GM19395 (cell line): ENCODE measurements at regions not wholly inside any gene's neighbourhood (a gene's known extent, or its start where the extent isn't known, plus 50 kb on each side); places are given as distances from the start of the nearest gene placed in this dataset.

Source experiments
- ATAC-seq: cut with Tn5 transposase; IDR thresholded peaks from one replicate; pipeline ENCODE4 v1.9.1; 2021; ENCODE audit warnings: mild to moderate bottlenecking, moderate library complexity; ENCODE audit not compliant: unreplicated experiment

DNA sequence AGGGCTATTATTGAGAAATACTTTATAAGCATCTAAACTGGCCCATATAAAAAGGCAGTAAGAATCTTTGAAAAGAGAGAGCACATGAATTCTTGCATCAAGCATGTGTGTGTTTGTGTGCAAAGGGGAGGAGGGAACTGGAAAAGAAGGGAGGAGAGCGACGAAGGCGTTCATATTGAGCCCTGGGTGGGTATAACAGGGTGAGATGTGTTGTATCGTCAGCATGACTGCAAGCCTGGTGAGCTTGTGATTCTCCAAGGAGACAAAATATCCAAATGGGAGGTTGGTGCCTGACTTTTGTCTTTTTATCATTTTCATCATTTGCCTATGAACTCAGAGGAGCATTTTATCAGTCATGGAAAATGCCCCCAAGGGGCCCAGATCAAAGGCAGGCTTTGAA lies 70.8 kb upstream of the PMFBP1 start:
- no peak for ATAC-seq

DNA sequence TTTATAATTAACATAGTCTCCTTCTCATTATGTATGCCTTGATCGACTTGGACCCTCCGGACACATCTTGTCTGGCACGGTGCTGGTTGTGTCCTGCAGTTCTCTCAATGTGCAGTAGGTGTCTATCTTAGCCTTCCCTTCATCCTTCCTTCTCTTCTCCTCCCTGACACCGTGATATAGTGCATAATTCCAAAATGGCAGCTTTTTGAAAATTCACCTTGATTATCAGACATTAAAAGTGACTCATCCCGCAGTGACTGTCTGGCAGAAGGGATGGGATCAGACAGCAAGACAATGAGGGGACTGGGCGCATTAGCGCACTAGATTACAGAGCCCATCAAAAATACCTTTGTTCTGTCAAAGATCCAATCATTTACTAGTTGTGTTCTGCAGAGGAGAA lies 70.0 kb upstream of the PMFBP1 start:
- no peak for ATAC-seq

DNA sequence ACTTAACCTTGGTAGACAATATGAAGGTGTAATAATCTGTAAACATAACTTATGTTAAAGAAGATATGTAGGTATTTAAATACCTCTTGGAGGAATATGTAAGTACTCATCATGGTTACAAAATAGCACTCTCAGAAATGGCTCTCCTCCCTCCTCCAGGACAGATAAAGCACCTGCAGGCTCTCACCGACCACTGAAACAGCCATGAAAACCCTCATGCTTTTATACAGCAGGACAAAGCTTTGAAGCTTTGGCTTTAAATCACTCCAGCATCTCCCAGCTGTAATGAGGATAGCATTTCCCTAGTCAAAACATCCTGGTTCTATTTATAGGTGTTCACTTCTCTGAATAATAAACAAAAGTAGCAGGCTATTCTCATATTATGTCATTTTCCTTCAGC lies 69.1 kb upstream of the PMFBP1 start:
- ATAC-seq = no peak

DNA sequence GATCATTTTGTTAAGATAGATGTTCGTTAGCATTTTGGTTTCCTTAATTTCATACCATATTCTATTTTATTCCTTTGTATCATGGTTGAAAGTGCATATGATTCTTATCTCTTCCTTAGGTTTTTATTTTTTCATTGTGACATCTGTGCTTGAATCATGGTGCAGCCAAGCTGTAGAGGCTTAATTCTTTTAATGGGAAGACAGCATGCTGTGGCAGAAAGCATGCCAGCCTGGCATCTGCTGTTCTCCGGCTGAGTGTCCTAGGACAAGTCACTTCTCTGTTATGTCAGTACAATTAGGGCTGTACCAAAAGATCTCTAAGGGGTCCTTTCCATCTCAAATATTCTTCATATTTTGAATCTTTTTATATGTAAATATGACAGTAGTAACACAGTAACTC lies 68.5 kb upstream of the PMFBP1 start:
- no peak for ATAC-seq

DNA sequence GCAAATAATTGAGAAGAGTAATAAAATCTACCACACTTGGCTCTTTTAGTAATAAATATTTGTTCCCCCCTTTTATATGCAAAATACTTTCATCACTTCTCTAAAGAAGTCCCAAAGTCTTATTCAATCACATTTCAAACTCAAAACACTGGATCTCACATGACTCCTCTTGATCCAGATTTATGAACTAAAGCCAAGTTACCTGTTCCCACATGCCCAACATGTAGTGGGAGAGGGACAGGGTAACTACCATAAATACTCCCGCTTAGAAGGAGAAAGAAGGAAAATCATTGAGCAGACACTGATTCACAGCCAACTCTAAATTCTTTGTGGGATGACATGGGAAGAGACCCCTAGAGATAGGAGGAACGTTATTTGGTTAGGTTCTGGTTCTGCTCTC lies 64.9 kb upstream of the PMFBP1 start:
- ATAC-seq = no peak

DNA sequence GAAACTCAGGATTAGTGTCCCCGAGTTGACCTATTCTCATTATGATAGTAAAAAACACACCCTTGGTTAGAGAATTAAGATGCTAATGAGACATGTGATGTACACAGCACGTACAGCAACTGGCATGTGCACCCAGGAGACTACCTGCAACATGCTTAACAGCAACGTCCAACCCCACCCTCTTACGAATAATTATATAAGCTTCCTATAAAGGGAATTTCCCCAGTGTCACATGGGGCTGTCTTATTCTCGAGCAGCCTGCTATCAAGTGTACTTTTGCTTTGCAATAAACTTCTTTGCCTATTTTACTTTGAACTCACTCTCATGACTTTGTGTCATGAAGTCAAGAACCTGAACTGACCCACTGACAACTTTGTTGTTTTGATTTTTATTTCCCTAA lies 62.4 kb upstream of the PMFBP1 start:
- no peak for ATAC-seq

DNA sequence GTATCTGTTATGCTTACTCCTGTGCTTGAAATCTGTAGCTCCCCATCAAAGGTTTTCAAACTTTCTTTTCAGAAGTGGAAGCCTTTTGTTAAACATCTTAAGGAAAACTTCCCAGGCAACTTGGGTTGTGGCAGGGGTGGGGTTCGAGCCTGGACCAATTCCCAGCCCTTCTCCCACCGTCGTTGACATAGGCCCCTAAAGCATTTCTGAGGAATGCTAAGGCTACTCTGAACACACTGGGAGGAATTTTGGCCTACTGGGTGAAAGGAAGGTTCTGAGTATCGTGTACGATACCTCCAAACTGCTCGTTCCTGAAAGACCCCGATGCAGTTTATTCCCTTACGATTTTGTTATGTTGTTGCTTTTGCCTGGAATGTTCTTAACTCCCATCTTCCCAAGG lies 56.1 kb upstream of the PMFBP1 start:
- ATAC-seq = no peak

DNA sequence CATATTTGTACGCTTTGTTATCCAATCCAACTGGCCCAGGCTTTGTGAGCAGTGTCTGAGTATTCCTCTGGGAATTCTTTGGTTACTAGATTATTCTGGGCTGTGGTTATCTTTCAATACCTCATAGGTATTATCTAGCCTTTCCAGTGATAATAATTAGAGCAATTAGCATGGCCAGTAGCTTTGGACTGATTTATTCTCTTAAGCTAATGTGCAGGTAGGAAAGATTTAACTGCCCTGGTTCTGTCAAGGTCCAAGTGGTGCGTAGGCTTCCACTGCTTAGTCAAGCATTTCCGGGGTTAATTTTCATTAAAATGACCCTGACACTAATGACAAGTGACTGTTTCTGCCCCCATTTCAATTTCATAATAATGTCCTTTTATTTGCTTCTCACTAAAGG lies 54.2 kb upstream of the PMFBP1 start:
- no peak for ATAC-seq

DNA sequence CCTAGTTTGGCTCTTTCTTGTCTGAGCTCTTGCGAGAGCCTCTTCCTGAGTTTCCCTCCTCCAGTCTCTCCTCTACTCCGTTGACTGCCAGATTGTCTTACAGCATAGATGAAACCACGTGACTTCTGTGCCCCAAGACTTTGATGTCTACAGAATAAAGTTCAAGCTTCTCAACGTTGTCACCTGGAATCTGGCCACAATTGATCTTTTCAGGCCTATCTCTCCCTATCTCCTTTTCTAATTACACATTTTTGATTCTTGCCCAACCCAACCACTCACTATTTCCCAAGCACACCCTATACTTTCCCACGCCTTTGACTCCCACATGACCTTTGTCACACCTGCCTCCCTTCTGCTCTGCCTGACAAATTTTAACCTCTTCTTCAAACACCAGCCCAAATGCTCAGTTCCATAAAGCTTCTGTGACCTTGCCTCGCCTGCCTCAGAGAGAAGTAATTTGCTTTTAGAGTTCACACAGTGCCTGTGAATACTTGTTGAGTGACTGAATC lies 52.4 kb upstream of the PMFBP1 start:
- no peak for ATAC-seq

DNA sequence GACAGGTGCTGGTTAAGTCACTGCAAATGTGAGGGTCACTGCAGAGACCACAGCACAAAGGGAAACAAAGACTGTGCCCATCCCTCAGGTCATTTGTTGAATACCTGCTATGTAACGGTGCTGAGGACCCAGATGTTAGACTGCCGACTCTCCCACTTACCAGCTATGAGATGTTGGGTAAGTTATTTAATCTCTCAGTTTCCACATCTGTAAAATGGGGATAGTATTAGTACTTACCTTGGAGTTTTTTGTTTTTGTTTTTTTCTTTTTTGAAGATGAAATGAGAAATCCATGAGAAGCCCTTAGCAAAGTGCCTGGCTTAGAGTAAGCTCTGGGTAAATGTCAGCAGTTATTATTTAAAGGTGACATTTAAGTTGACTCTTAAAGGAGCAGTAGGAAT lies 50.5 kb upstream of the PMFBP1 start:
- no peak for ATAC-seq
